ENCODE measurements at regions not wholly inside any gene's neighbourhood (a gene's known extent, or its start where the extent isn't known, plus 50 kb on each side); places are given as distances from the start of the nearest gene placed in this dataset.

- no peak for TF ChIP-seq CTCF (IDR thresholded peaks at IDR 0.05; ENCODE audit: insufficient read depth, low read length, poor library complexity, severe bottlenecking)
- H3K36me3 ChIP-seq (ENCODE audit: control insufficient read depth, insufficient read depth, low read length): no peaks in the 10 kb centered on the region
- no peaks in the 10 kb centered on the region for H3K27me3 ChIP-seq (ENCODE audit: control insufficient read depth, insufficient read depth, low read length)
- no peak overlapping the region for H3K4me3 ChIP-seq (ENCODE audit: low read depth, low read length)
- no peak for DNase-seq (ENCODE audit: low read depth)
Measured at GRCh38 chr2:220704810-220705209, 867.3 kb downstream of the EPHA4 start.

- Histone ChIP-seq H3K36me3 (ENCODE audit: control insufficient read depth, insufficient read depth, low read length) (no peaks in the 10 kb centered on the region), H3K4me3 (ENCODE audit: low read depth, low read length) (no peak overlapping the region), H3K27me3 (ENCODE audit: control insufficient read depth, insufficient read depth, low read length) (no peaks in the 10 kb centered on the region)
- DNase-seq (ENCODE audit: low read depth): no peak
- no peak for TF ChIP-seq CTCF (IDR thresholded peaks at IDR 0.05; ENCODE audit: insufficient read depth, low read length, poor library complexity, severe bottlenecking)
Measured at GRCh38 chr2:220705678-220706077, 866.4 kb downstream of the EPHA4 start.

- H3K4me3 ChIP-seq (ENCODE audit: low read depth, low read length): no peak overlapping the region
- H3K27me3 ChIP-seq (ENCODE audit: control insufficient read depth, insufficient read depth, low read length): no peaks in the 10 kb centered on the region
- no peaks in the 10 kb centered on the region for H3K36me3 ChIP-seq (ENCODE audit: control insufficient read depth, insufficient read depth, low read length)
- TF ChIP-seq CTCF (IDR thresholded peaks at IDR 0.05; ENCODE audit: insufficient read depth, low read length, poor library complexity, severe bottlenecking): no peak
- no peak for DNase-seq (ENCODE audit: low read depth)
Measured at GRCh38 chr2:220707261-220707660, 864.8 kb downstream of the EPHA4 start.

- no peak for DNase-seq (ENCODE audit: low read depth)
- Histone ChIP-seq H3K4me3 (ENCODE audit: low read depth, low read length) (no peak overlapping the region), H3K27me3 (ENCODE audit: control insufficient read depth, insufficient read depth, low read length) (no peaks in the 10 kb centered on the region), H3K36me3 (ENCODE audit: control insufficient read depth, insufficient read depth, low read length) (no peaks in the 10 kb centered on the region)
- TF ChIP-seq CTCF (IDR thresholded peaks at IDR 0.05; ENCODE audit: insufficient read depth, low read length, poor library complexity, severe bottlenecking): no peak
Measured at GRCh38 chr2:220708366-220708765, 863.7 kb downstream of the EPHA4 start.

- Histone ChIP-seq H3K4me3 (ENCODE audit: low read depth, low read length) (no peak overlapping the region), H3K36me3 (ENCODE audit: control insufficient read depth, insufficient read depth, low read length) (no peaks in the 10 kb centered on the region), H3K27me3 (ENCODE audit: control insufficient read depth, insufficient read depth, low read length) (no peaks in the 10 kb centered on the region)
- no peak for TF ChIP-seq CTCF (IDR thresholded peaks at IDR 0.05; ENCODE audit: insufficient read depth, low read length, poor library complexity, severe bottlenecking)
- no peak for DNase-seq (ENCODE audit: low read depth)
Measured at GRCh38 chr2:220717283-220717682, 854.8 kb downstream of the EPHA4 start.

GRCh38 chr2:220736778-220737177, 835.3 kb downstream of the EPHA4 start:
- no peaks in the 10 kb centered on the region for H3K36me3 ChIP-seq (ENCODE audit: control insufficient read depth, insufficient read depth, low read length)
- no peaks in the 10 kb centered on the region for H3K27me3 ChIP-seq (ENCODE audit: control insufficient read depth, insufficient read depth, low read length)
- DNase-seq (ENCODE audit: low read depth): no peak
- no peak for TF ChIP-seq CTCF (IDR thresholded peaks at IDR 0.05; ENCODE audit: insufficient read depth, low read length, poor library complexity, severe bottlenecking)
- H3K4me3 ChIP-seq (ENCODE audit: low read depth, low read length): no peak overlapping the region

Measured in kidney epithelial cell (primary cell).